H1 (cell line): ENCODE measurements at regions not wholly inside any gene's neighbourhood (a gene's known extent, or its start where the extent isn't known, plus 50 kb on each side); places are given as distances from the start of the nearest gene placed in this dataset.

ENCODE experiments used
- CTCF ChIA-PET: fragments of 300-600 bp; sonication (Branson Sonifier 250); formaldehyde crosslinking; loops from one replicate; lab custom pipeline; 2021; ENCODE audit not compliant: partially characterized antibody; lab: Charles Lee
- POLR2A ChIA-PET: fragments of 300-600 bp; sonication (Branson Sonifier 250); formaldehyde crosslinking; loops from one replicate; lab custom pipeline; 2021; ENCODE audit warnings: inconsistent platforms; ENCODE audit not compliant: partially characterized antibody; lab: Charles Lee
- DNase-seq, 2 experiments: peaks; one replicate each; pipeline versions ENCODE4 v3.0.0 to v3.0.0-alpha.2; 2010 to 2022; ENCODE audit warnings: low spot score in 2 of 2, low read depth in 1 of 2, mixed read lengths in 1 of 2
- FAIRE-seq: peaks from 2 replicates; lab custom pipeline; 2011; peaks lifted over from hg19 to GRCh38; lab: Jason Lieb, UNC
- H2AFZ ChIP-seq: 2 replicates; pipeline ENCODE4 v1.8.1; 2012; ENCODE audit warnings: low read length, inconsistent platforms
- H2AK5ac ChIP-seq: 2 replicates; pipeline ENCODE4 v1.6.1; 2013; ENCODE audit warnings: low read depth, low read length
- H2BK120ac ChIP-seq: replicated peaks from 2 replicates; pipeline ENCODE3; 2013; ENCODE audit warnings: low read depth, low read length, inconsistent platforms
- H2BK12ac ChIP-seq: 2 replicates; pipeline ENCODE4 v1.6.1; 2013; ENCODE audit warnings: low read depth, low read length
- H2BK15ac ChIP-seq: 2 replicates; pipeline ENCODE4 v1.6.1; 2013; ENCODE audit warnings: low read length
- H2BK20ac ChIP-seq: 2 replicates; pipeline ENCODE4 v1.6.1; 2013; ENCODE audit warnings: low read length
- H2BK5ac ChIP-seq: 2 replicates; pipeline ENCODE4 v1.6.1; 2013; ENCODE audit warnings: low read depth, low read length
- H3K14ac ChIP-seq: 2 replicates; pipeline ENCODE4 v1.6.1; 2013; ENCODE audit warnings: inconsistent platforms; ENCODE audit not compliant: insufficient read length
- H3K18ac ChIP-seq: 2 replicates; pipeline ENCODE4 v1.6.1; 2013; ENCODE audit warnings: low read length; ENCODE audit errors: extremely low read depth
- H3K23ac ChIP-seq: 2 replicates; pipeline ENCODE4 v1.6.1; 2013; ENCODE audit warnings: inconsistent platforms; ENCODE audit not compliant: insufficient read length
- H3K23me2 ChIP-seq: 2 replicates; pipeline ENCODE4 v1.6.1; 2013; ENCODE audit warnings: low read depth, low read length
- H3K27ac ChIP-seq: 2 replicates; pipeline ENCODE4 v1.6.1; 2011; ENCODE audit warnings: low read depth, low read length, inconsistent platforms
- H3K27me3 ChIP-seq, 4 experiments: replicated peaks in 1 of 4; 1 replicate in 1 of 4; 2 replicates in 3 of 4; pipeline versions ENCODE4 v1.6.1 to v1.8.1; 2011 to 2013; ENCODE audit warnings: low read length in 3 of 4, mild to moderate bottlenecking in 3 of 4, inconsistent platforms in 2 of 4, mixed read lengths in 2 of 4, moderate library complexity in 1 of 4; ENCODE audit not compliant: control insufficient read depth in 3 of 4, insufficient read depth in 3 of 4; ENCODE audit errors: extremely low read depth in 1 of 4
- H3K36me3 ChIP-seq, 4 experiments: 2 replicates each; pipeline versions ENCODE4 v1.6.1 to v1.8.1; 2011 to 2013; ENCODE audit warnings: mild to moderate bottlenecking in 4 of 4, low read length in 3 of 4, moderate library complexity in 2 of 4, control low read depth in 1 of 4, inconsistent platforms in 1 of 4; ENCODE audit not compliant: insufficient read depth in 4 of 4, control insufficient read depth in 2 of 4
- H3K4ac ChIP-seq: replicated peaks from 2 replicates; pipeline ENCODE3; 2013; ENCODE audit warnings: low read length, low read depth, mixed read lengths, inconsistent platforms; ENCODE audit not compliant: insufficient read length
- H3K4me1 ChIP-seq, 4 experiments: replicated peaks in 1 of 4; 1 replicate in 1 of 4; 2 replicates in 3 of 4; pipeline versions ENCODE4 v1.6.1 to v1.8.1; 2011 to 2013; ENCODE audit warnings: low read length in 3 of 4, inconsistent platforms in 2 of 4, mixed read lengths in 1 of 4; ENCODE audit not compliant: insufficient read depth in 4 of 4, control insufficient read depth in 3 of 4
- H3K4me2 ChIP-seq, 2 experiments: 2 replicates each; pipeline versions ENCODE4 v1.6.1 to v1.8.1; 2011 to 2013; ENCODE audit warnings: low read depth in 2 of 2, low read length in 2 of 2, control low read depth in 1 of 2, inconsistent platforms in 1 of 2, mild to moderate bottlenecking in 1 of 2; ENCODE audit not compliant: insufficient read depth in 1 of 2
- H3K4me3 ChIP-seq, 4 experiments: fragments of 200-600, 300-600 bp in 1 of 4; sonication (generic), shearing (Covaris generic), sonication (Bioruptor Twin) in 1 of 4; 2 replicates each; pipeline versions ENCODE4 v1.5.1 to v1.8.1; 2011 to 2016; ENCODE audit warnings: low read length in 4 of 4, low read depth in 3 of 4, control low read depth in 2 of 4, inconsistent platforms in 2 of 4, mild to moderate bottlenecking in 2 of 4, mixed read lengths in 1 of 4, moderate library complexity in 1 of 4; ENCODE audit not compliant: insufficient read depth in 2 of 4; ENCODE audit errors: extremely low read depth in 1 of 4
- H3K56ac ChIP-seq: replicated peaks from 2 replicates; pipeline ENCODE3; 2013; ENCODE audit warnings: low read depth, mild to moderate bottlenecking, mixed read lengths, low read length, inconsistent platforms; ENCODE audit not compliant: insufficient read length
- H3K79me1 ChIP-seq: 2 replicates; pipeline ENCODE4 v1.6.1; 2013; ENCODE audit warnings: low read depth, low read length, control low read depth
- H3K79me2 ChIP-seq, 2 experiments: 2 replicates each; pipeline versions ENCODE4 v1.6.1 to v1.8.1; 2012 to 2013; ENCODE audit warnings: low read length in 2 of 2, mild to moderate bottlenecking in 2 of 2, inconsistent platforms in 1 of 2; ENCODE audit not compliant: insufficient read depth in 2 of 2, control insufficient read depth in 1 of 2
- H3K9ac ChIP-seq, 4 experiments: replicated peaks in 1 of 4; 1 replicate in 1 of 4; 2 replicates in 3 of 4; pipeline versions ENCODE4 v1.6.1 to v1.8.1; 2011 to 2013; ENCODE audit warnings: low read depth in 3 of 4, low read length in 3 of 4, control low read depth in 2 of 4, mild to moderate bottlenecking in 2 of 4, moderate library complexity in 2 of 4, inconsistent platforms in 1 of 4; ENCODE audit errors: extremely low read depth in 1 of 4
- H3K9me3 ChIP-seq, 2 experiments: 2 replicates each; pipeline versions ENCODE4 v1.6.1 to v1.8.1; 2012 to 2013; ENCODE audit warnings: mild to moderate bottlenecking in 2 of 2, moderate library complexity in 2 of 2, control low read depth in 1 of 2, inconsistent platforms in 1 of 2, low read depth in 1 of 2, low read length in 1 of 2, mixed read lengths in 1 of 2; ENCODE audit not compliant: insufficient read depth in 2 of 2
- H4K20me1 ChIP-seq, 2 experiments: replicated peaks in 1 of 2; 2 replicates each; pipeline versions ENCODE3 to v1.8.1; 2011 to 2013; ENCODE audit warnings: inconsistent platforms in 2 of 2, low read length in 2 of 2, mild to moderate bottlenecking in 1 of 2; ENCODE audit not compliant: insufficient read depth in 2 of 2, control insufficient read depth in 1 of 2
- H4K5ac ChIP-seq: 2 replicates; pipeline ENCODE4 v1.6.1; 2013; ENCODE audit warnings: low read length, low read depth, mixed read lengths, inconsistent platforms; ENCODE audit not compliant: insufficient read length
- H4K8ac ChIP-seq: 2 replicates; pipeline ENCODE4 v1.8.0; 2013; ENCODE audit warnings: mild to moderate bottlenecking, moderate library complexity, low read length, inconsistent platforms; ENCODE audit not compliant: insufficient read depth; ENCODE audit errors: extremely low read depth
- H4K91ac ChIP-seq: replicated peaks from 2 replicates; pipeline ENCODE3; 2013; ENCODE audit warnings: low read length, mixed read lengths, inconsistent platforms; ENCODE audit not compliant: insufficient read length
- GTF2F1 ChIP-seq: IDR thresholded peaks from 2 replicates; pipeline ENCODE4 v1.6.1; 2012; ENCODE audit warnings: low read depth, low read length, improper control_type of control experiment, borderline replicate concordance
- WGBS, 2 experiments: shearing (Covaris generic) in 1 of 2; methylation state at CpG; one replicate each; pipeline versions ENCODE4 v1.1.6 to v1.1.7; 2013 to 2015; ENCODE audit warnings: low lambda C conversion rate in 2 of 2, mixed read lengths in 2 of 2, inconsistent platforms in 1 of 2, low coverage in 1 of 2, missing lambda C conversion rate in 1 of 2; ENCODE audit not compliant: insufficient replicate concordance in 2 of 2, insufficient coverage in 1 of 2, insufficient read length in 1 of 2; ENCODE audit errors: extremely low coverage in 1 of 2, missing lambda C conversion rate in 1 of 2; 5-methylcytosine and 5-hydroxymethylcytosine counted together

DNA sequence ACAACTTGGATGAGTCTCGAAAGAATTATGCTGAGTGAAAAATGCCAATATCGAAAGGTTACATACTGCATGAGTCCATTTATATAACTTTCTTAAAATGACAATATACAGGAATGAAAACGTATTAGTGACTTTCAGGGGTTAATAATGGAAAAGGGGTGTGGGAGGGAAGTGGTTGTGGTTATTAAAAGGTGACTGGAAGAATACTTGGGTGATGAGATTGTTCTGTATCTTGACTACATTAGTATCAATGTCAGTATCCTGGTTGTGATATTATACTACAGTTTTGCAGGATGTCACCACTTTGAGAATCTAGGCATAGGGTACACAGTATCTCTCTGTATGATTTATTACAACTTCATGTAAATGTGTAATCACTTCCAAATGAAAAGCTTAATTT, 204.5 kb downstream of the DTHD1 start:
- Histone ChIP-seq H3K4ac (no peak overlapping the region), H2AFZ (no peak overlapping the region), H3K27me3 (no peaks in the 10 kb centered on the region), H3K9ac (no peak overlapping the region), H3K56ac (no peak overlapping the region), H3K23me2 (no peaks in the 10 kb centered on the region), H3K36me3 (no peaks in the 10 kb centered on the region), H3K79me2 (no peaks in the 10 kb centered on the region), H2BK12ac (no peak overlapping the region), H2BK5ac (no peak overlapping the region), H4K5ac (no peak overlapping the region), H3K4me1 (no peaks in the 10 kb centered on the region), H2BK20ac (no peak overlapping the region), H2BK15ac (no peak overlapping the region), H2BK120ac (no peak overlapping the region), H3K4me2 (no peak overlapping the region), H3K14ac (no peak overlapping the region), H3K18ac (no peak overlapping the region), H4K8ac (no peak overlapping the region), H3K79me1 (no peaks in the 10 kb centered on the region), H4K20me1 (no peaks in the 10 kb centered on the region), H3K4me3 (no peak overlapping the region), H3K27ac (no peak overlapping the region), H2AK5ac (no peak overlapping the region), H3K23ac (no peak overlapping the region), H4K91ac (no peak overlapping the region), H3K9me3 (no peaks in the 10 kb centered on the region)
- ChIA-PET CTCF (no interaction called here), POLR2A (no interaction called here)
- no peak for DNase-seq
- no peak for FAIRE-seq
- 86 to 100% methylated on average over 1 to 3 of the region's 3 CpGs for WGBS, 2 experiments
- TF ChIP-seq GTF2F1 = no peak
